OCI-LY7 (cell line): ENCODE measurements at regions not wholly inside any gene's neighbourhood (a gene's known extent, or its start where the extent isn't known, plus 50 kb on each side); places are given as distances from the start of the nearest gene placed in this dataset. TPM values are rescaled to one million over a fixed set of nuclear protein-coding genes. Genes with fewer than 3 reads are reported as not detected.
"Not testable (repeated sequence)": the region's sequence is repeated elsewhere in the genome, so short reads cannot be mapped to it uniquely, and the experiment has no call there.

Experiments
- BruUV-seq: library from RNA; stranded (reverse); fragments of 400-500 nt; replicated peaks from 2 replicates; lab custom pipeline; 2021; lab: Mats Ljungman, UMichigan
- CTCF ChIA-PET: fragments of 300-600 bp; sonication (Branson Sonifier 250); formaldehyde crosslinking; loops from one replicate; lab custom pipeline; 2022; ENCODE audit warnings: antibody characterized with exemption; ENCODE audit not compliant: unreplicated experiment; lab: Charles Lee
- POLR2A ChIA-PET: fragments of 300-600 bp; sonication (Branson Sonifier 250); formaldehyde crosslinking; loops from one replicate; lab custom pipeline; 2022; ENCODE audit warnings: antibody characterized with exemption; lab: Charles Lee
- DNase-seq: peaks from one replicate; pipeline ENCODE4 v3.0.0-alpha.2; 2015; ENCODE audit warnings: low spot score
- H2AFZ ChIP-seq: fragments of 200-600 bp; sonication (generic), shearing (Covaris generic); 2 replicates; pipeline ENCODE4 v1.6.1; 2014; ENCODE audit warnings: mild to moderate bottlenecking, antibody characterized with exemption, low read length, moderate library complexity
- H3K27ac ChIP-seq: fragments of 200-600 bp; sonication (generic); 2 replicates; pipeline ENCODE4 v1.5.1; 2014; ENCODE audit warnings: mixed run types, low read depth, mild to moderate bottlenecking, moderate library complexity, low read length, inconsistent platforms; ENCODE audit not compliant: poor library complexity, severe bottlenecking
- H3K36me3 ChIP-seq: fragments of 200-600 bp; sonication (generic); 2 replicates; pipeline ENCODE4 v1.6.1; 2014; ENCODE audit warnings: mild to moderate bottlenecking, antibody characterized with exemption, low read length, moderate library complexity, mixed read lengths; ENCODE audit not compliant: insufficient read depth
- H3K4me1 ChIP-seq: fragments of 200-600 bp; sonication (generic); 2 replicates; pipeline ENCODE4 v1.5.1; 2014; ENCODE audit warnings: mild to moderate bottlenecking, low read length; ENCODE audit not compliant: insufficient read depth, poor library complexity, severe bottlenecking
- H3K4me2 ChIP-seq: fragments of 200-600 bp; sonication (generic); 2 replicates; pipeline ENCODE4 v1.6.1; 2014; ENCODE audit warnings: mild to moderate bottlenecking, low read length
- H3K4me3 ChIP-seq: fragments of 200-600 bp; sonication (generic); 2 replicates; pipeline ENCODE4 v1.5.1; 2014; ENCODE audit warnings: mild to moderate bottlenecking, low read depth, low read length; ENCODE audit not compliant: poor library complexity, severe bottlenecking
- H3K79me2 ChIP-seq: fragments of 200-600 bp; sonication (generic); 2 replicates; pipeline ENCODE4 v1.6.1; 2016; ENCODE audit warnings: low read depth, mild to moderate bottlenecking, low read length, moderate library complexity, mixed read lengths; ENCODE audit not compliant: insufficient read depth
- H3K9me2 ChIP-seq: fragments of 200-600 bp; sonication (generic); 2 replicates; pipeline ENCODE4 v1.6.1; 2016; ENCODE audit warnings: mild to moderate bottlenecking, low read length, mixed read lengths; ENCODE audit not compliant: insufficient read depth
- H3K9me3 ChIP-seq: fragments of 200-600 bp; sonication (generic); 2 replicates; pipeline ENCODE4 v1.6.1; 2014; ENCODE audit warnings: mild to moderate bottlenecking, mixed run types, low read length, mixed read lengths
- H4K20me1 ChIP-seq: fragments of 200-600 bp; sonication (generic); 2 replicates; pipeline ENCODE4 v1.6.1; 2014; ENCODE audit warnings: mild to moderate bottlenecking, antibody characterized with exemption, low read length, moderate library complexity, mixed read lengths; ENCODE audit not compliant: insufficient read depth
- intact Hi-C: fragments of 100-400 bp; cut with micrococcal nuclease; formaldehyde crosslinking; loops from one replicate; pipeline ENCODE4 v1.10.0; 2022; ENCODE audit not compliant: unreplicated experiment
- small RNA-seq: library from RNA; depleted of rRNA; stranded (forward); fragments of <200 nt; gene quantifications from one replicate; pipeline ENCODE3, GENCODE V24; 2014

- DNase-seq, H2AFZ ChIP-seq, H3K4me3 ChIP-seq, H3K27ac ChIP-seq, H3K9me3 ChIP-seq, CTCF ChIA-PET, H4K20me1 ChIP-seq, H3K36me3 ChIP-seq, POLR2A ChIA-PET, H3K9me2 ChIP-seq, BruUV-seq, intact Hi-C loops, H3K4me2 ChIP-seq, H3K79me2 ChIP-seq, H3K4me1 ChIP-seq: not testable (repeated sequence)
Measured at GRCh38 chr7:150192541-150192940, 130.6 kb upstream of the LRRC61 start.

- H3K79me2 ChIP-seq, H3K4me1 ChIP-seq, H3K36me3 ChIP-seq, H3K9me2 ChIP-seq, H4K20me1 ChIP-seq, H3K4me2 ChIP-seq, BruUV-seq, H3K4me3 ChIP-seq, intact Hi-C loops, H3K9me3 ChIP-seq, CTCF ChIA-PET, DNase-seq, H3K27ac ChIP-seq, POLR2A ChIA-PET, H2AFZ ChIP-seq: not testable (repeated sequence)
Measured at GRCh38 chr7:150193866-150194265, 129.3 kb upstream of the LRRC61 start.

Small RNA genes lying in the stretch of these regions (small RNA-seq; reads per million reads assigned to genes)
- gene AC092666.2: not detected
